GM18867 (cell line): ENCODE measurements at regions not wholly inside any gene's neighbourhood (a gene's known extent, or its start where the extent isn't known, plus 50 kb on each side); places are given as distances from the start of the nearest gene placed in this dataset.
"Not testable (repeated sequence)": the region's sequence is repeated elsewhere in the genome, so short reads cannot be mapped to it uniquely, and the experiment has no call there.

Experiments
- ATAC-seq: cut with Tn5 transposase; IDR thresholded peaks from one replicate; pipeline ENCODE4 v1.9.1; 2021; ENCODE audit warnings: mild to moderate bottlenecking, moderate library complexity; ENCODE audit not compliant: unreplicated experiment

GRCh38 chr14:49160983-49161382 lies 425.2 kb downstream of the RPS29 start:
- ATAC-seq, result no peak

GRCh38 chr14:49159081-49159480 lies 427.1 kb downstream of the RPS29 start:
- no peak for ATAC-seq

GRCh38 chr14:49139593-49139992 lies 446.6 kb downstream of the RPS29 start:
- no peak for ATAC-seq

GRCh38 chr14:49134940-49135339 lies 451.2 kb downstream of the RPS29 start:
- ATAC-seq, result no peak

GRCh38 chr14:49121246-49121645 lies 464.9 kb downstream of the RPS29 start:
- no peak for ATAC-seq

GRCh38 chr14:49114161-49114893 lies 471.9 kb downstream of the RPS29 start:
- ATAC-seq, result no peak

GRCh38 chr14:49106741-49107667 lies 479.2 kb downstream of the RPS29 start:
- no peak for ATAC-seq

GRCh38 chr14:49105956-49106355 lies 480.2 kb downstream of the RPS29 start:
- no peak for ATAC-seq

- ATAC-seq, result no peak
Measured at GRCh38 chr14:49105512-49105911, 480.7 kb downstream of the RPS29 start.

- ATAC-seq, result no peak
Measured at GRCh38 chr14:49092345-49092744, 493.8 kb downstream of the RPS29 start.

- no peak for ATAC-seq
Measured at GRCh38 chr14:49089107-49089506, 497.1 kb downstream of the RPS29 start.

- not testable (repeated sequence) for ATAC-seq
Measured at GRCh38 chr14:49073292-49073691, 512.9 kb downstream of the RPS29 start.

GRCh38 chr14:49058511-49058910 lies 527.7 kb downstream of the RPS29 start:
- no peak for ATAC-seq

GRCh38 chr14:49057838-49058510 lies 528.2 kb downstream of the RPS29 start:
- ATAC-seq, result no peak

- ATAC-seq, result no peak
Measured at GRCh38 chr14:49056021-49056420, 530.2 kb downstream of the RPS29 start.

GRCh38 chr14:49052521-49052920 lies 533.7 kb downstream of the RPS29 start:
- no peak for ATAC-seq

- ATAC-seq, result no peak
Measured at GRCh38 chr14:49051328-49052060, 534.7 kb downstream of the RPS29 start.

GRCh38 chr14:49050822-49051221 lies 535.4 kb downstream of the RPS29 start:
- ATAC-seq, result no peak

GRCh38 chr14:49049711-49050110 lies 536.5 kb downstream of the RPS29 start:
- ATAC-seq, result no peak

- ATAC-seq, result no peak
Measured at GRCh38 chr14:49044981-49045380, 541.2 kb downstream of the RPS29 start.
